Caki2 (cell line): ENCODE measurements at regions not wholly inside any gene's neighbourhood (a gene's known extent, or its start where the extent isn't known, plus 50 kb on each side); places are given as distances from the start of the nearest gene placed in this dataset.

ENCODE experiments used
- DNase-seq: peaks from one replicate; pipeline ENCODE4 v3.0.0-alpha.2; 2015; ENCODE audit warnings: low read depth
- in situ Hi-C: cut with HindIII; loops from 2 replicates; pipeline ENCODE4 v1.10.0; 2016; ENCODE audit warnings: low sequenced_read_pairs, low pct_unique_long_range_greater_than_20kb, mixed read lengths

DNA sequence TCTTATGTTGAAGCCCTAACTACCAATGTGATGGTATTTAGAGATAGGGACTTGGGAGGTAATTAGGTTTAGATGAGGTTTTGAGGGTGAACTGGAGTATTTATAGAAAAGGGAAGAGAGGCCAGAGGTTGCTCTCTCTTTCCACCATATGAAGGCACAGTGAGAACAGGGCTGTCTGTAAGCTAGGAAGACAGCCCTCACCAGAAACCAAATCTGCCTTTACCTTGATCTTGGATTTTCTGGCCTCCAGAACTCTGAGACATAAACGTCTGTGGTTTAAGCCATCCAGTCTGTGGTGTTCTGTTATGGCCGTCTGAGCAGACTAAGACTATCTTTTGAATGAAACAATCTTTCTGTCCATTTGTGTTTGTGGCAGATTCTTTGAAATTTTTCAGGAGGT, 223.7 kb downstream of the PDHA2 start:
- in situ Hi-C loops, result no loop called here
- no peak for DNase-seq

DNA sequence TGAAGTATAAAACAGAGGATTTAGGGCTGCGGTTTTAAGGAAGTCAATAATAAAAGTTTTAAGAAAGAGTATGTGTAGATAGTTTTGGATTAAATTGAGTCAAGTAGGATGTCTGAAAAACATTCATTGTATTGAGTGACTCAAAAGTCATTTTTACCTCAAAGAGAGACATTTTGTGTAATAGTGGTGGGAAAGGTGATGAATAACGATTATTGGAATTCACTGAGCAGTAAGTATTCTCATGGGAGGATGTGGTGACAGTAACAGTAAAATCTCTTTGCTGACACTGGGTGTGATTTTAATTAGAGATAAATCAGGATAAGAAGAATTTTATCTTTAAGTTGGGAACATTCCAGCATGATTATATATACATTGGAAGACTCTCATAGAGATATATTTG, 233.6 kb downstream of the PDHA2 start:
- in situ Hi-C loops, result no loop called here

DNA sequence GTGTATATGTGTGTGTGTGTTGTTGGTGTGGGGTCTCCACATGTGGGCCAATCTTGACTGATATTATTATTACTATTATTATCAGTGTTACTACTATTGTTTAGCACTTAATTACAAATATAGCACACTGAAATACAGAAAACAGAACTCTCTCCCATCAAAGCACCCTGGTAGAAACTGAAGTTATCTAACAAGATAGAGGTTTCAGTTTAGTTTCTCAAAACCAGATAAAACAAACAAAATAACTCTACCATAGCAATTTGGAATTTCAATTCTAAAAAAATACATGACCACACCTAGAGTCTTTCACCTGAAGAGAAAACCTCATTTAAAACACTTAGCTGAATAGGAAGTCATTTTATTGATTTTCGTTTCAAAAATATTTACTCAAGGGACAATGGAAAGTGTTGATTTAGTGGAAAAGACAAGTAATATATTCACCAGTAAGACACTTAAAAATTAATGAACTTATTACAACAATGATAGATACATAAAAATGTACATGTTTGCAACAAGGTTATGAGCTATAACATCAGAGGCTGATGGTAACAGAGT, 252.3 kb downstream of the PDHA2 start:
- DNase-seq, result no peak
- in situ Hi-C loops, result no loop called here

More for the DNA sequence above, 233.6 kb downstream of the PDHA2 start:
- DNase-seq, result no peak

DNA sequence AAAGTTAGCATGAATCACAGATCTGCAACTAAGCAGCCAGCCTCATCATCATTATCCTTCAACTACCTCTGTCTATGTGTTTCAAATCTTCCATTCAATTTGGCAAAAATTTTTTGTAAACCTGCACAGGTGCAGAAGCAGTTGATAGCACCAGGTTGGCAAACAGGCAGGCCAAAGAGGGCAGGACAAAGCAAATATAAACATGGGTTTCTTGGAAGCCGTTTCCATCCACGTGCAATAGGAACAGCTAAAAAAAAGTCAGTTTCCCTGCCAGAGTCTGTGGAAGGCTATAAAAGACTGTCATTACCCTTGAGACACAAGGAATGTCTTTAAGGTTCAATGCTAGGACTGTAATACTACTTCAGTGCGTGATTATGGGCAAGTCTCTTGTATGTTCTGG, 253.2 kb downstream of the PDHA2 start:
- DNase-seq, result no peak
- in situ Hi-C loops, result no loop called here

DNA sequence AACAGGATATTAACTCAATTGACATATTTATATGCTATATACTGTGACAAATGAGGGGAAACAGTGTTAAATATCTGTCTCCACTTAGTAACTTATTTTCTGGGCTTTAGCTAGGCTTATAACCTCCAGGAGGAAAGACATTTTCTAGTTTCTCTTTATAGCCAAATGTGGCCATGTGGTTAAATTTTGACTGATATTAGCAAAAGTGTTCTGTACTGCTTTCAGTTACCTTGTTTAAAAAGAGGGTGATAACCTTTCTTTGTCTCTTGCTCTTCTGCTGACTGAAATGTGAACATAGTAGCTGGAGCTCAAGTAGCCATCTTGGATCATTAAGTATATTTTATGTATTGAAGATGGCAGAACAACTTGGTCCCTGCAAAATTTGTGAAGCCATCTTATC, 253.7 kb downstream of the PDHA2 start:
- in situ Hi-C loops, result no loop called here

DNA sequence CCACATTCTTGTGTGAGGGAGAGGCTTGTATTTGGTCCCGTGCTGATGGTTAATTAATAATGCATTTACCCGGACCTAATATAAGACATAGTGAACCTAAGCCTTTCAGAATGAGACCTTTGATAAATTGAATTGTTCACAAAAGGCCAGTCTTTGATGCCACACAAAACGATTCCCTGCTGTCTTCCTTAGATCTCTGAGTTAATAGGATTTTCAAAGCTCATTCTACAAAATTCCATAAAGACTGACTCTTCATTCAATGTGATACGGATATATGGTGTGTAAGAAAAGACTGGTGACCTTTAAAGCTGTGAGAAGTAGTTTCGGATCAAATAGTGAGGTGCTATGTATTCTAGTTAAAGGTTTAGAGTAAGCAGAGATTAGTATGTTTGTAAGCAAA, 254.3 kb downstream of the PDHA2 start:
- DNase-seq, result no peak
- in situ Hi-C loops, result no loop called here

More for the DNA sequence above, 253.7 kb downstream of the PDHA2 start:
- DNase-seq, result no peak

DNA sequence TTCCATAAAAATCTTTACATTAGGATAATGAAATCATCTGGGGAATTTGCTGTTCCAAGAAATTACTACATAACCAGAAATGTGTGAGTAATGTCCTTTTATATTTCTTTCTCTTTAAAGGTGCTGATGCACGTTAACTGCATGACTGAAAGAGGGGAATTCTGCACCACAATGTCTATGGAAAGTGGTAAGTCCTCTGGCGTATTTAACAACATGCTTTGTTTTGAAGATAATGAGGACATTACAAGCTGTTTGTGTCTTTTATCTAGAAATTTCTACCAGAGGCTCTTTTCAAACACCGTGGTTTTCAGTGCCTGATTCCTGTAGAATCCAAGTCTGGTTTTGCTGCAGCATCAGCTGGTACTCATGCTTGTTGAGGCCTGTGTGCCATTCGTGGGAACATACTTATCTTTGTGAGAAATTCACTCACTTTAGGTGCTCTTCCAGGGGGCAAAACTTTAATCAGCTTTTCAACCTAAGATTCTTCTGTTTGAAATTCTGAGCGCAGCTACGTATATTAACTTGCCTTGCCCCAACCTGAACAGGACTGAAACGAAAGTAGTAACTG, 257.2 kb downstream of the PDHA2 start:
- in situ Hi-C loops, result no loop called here
- no peak for DNase-seq

DNA sequence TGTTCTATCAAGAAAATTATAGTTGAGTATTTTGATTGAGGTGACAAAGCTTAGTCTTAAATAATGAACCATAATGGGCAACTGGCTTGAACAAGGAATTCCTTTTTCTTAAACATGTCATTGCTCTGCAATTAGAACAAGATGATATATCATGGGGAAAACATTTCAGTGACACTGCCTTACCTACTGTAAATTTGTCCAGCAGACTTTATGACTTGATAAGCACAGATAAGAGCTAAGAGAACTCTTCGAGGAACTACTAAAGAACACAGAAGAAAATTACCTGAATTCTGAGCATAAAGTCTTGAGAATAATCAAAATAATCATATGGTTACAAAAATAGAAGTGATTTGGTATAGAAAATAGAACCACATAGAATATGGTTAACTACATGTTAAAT, 257.8 kb downstream of the PDHA2 start:
- in situ Hi-C loops, result no loop called here
- DNase-seq, result no peak

DNA sequence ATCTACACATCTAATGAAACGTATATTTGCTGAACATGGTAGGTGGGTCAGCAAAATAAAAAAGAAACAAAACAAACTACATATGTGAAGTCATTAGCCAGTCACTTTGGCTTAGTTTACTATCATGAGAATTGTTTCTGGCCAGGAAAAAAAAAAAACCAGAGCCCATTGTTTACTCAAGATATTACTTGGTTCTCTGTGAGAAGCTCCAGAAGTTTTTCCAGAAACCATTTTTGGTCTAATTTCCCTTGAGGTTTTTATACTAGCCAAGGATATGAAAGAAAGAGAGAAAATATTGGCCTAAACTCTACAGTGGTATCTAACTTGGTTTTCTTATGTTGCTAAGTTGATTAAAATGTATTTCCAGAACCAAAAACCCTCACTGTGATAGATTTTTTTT, 259.1 kb downstream of the PDHA2 start:
- in situ Hi-C loops, result no loop called here
- no peak for DNase-seq

DNA sequence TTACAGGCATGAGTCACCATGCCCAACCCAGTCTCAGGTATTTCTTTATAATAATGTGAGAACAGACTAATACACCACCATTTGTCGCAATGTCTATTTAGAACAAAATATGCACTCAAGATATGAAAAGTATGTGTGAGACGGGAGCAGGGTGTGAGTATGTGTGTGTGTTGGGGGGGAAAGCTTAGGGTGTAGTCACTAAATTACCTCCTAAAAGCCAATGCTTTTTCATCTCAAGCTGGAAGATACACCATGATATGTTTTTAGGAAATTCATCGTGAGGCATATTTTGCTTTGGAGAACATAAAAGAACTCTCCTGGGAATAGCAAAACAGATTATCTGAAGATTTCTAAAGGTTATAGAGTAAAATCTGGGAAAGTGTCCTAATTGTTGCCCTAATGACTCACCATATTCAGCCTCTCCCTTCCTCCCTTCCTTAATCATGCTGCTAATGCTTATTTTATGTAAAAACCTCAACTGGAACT, 262.7 kb downstream of the PDHA2 start:
- DNase-seq, result no peak
- in situ Hi-C loops, result no loop called here

DNA sequence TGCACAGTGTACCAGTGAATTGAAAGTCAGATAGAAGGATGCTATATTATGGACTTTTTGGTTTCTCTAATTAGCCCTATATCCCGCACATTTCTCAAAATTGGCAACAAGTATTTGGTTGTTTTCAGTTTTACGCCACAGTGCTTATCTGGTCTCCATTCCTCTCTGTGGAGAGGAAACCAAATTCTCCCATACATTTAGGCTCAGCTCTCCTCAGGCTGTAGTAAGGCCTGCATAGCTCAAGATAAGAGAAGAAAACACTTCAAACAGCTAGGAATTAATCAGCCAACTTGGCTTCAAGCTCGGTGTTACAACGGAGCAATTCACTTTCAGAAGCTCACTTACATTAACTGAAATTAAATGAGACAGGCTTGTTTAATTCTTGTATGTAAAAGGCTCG, 263.2 kb downstream of the PDHA2 start:
- no peak for DNase-seq
- in situ Hi-C loops, result no loop called here

DNA sequence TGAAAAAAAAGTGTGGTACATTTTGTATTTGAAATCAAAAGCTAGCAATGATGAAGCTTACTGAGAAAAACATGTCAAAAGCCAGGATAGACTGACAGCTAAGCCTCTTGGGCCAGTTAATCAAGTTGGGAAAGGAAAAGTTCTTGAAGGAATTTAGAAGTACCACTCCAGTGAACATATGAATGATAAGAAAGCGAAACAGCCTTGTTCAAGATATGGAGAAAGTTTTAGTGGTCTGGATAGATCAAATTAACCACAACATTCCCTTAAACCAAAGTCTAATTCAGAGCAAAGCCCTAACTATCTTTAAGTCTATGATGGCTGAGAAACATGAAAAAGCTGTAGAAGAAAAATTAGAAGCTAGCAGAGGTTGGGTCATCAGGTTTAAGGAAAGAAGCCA, 268.3 kb downstream of the PDHA2 start:
- in situ Hi-C loops, result no loop called here
- no peak for DNase-seq

DNA sequence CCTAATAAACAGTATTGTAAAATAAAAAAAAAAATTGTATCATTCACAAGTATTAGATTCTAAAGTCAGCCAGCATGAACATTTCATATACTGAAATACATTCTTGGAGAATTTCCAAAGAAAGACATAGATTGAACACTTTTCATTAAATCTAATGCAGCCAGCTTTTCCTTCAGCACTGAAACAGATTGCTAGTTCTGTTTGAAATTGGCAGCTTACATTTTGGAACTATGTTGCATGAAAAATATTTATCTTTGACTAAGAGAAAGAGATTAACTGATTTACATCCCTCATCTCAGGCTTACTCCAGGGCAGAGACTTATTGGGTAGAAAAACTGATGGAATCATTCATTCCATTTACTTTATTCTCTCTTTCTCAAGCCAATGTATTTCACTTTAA, 272.7 kb downstream of the PDHA2 start:
- DNase-seq, result no peak
- in situ Hi-C loops, result no loop called here

DNA sequence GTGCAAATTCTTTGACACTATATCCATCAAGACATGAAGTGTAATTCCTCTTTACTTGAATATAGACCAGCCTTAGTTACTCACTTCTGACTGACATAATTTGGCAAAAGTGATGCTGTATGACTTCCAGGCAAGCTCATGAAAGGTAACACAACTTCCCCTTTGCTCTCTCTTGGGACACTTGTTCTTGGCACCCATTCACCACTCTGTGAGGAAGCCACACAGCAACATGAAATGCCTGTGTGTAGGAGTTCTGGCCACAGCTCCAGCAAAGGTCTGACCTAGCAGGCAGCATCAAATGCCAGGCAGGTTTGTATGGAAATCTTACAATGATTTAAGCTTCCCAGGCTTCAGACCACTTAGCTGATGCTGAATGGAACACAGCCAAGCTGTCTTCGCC, 280.3 kb downstream of the PDHA2 start:
- no peak for DNase-seq
- in situ Hi-C loops, result no loop called here

DNA sequence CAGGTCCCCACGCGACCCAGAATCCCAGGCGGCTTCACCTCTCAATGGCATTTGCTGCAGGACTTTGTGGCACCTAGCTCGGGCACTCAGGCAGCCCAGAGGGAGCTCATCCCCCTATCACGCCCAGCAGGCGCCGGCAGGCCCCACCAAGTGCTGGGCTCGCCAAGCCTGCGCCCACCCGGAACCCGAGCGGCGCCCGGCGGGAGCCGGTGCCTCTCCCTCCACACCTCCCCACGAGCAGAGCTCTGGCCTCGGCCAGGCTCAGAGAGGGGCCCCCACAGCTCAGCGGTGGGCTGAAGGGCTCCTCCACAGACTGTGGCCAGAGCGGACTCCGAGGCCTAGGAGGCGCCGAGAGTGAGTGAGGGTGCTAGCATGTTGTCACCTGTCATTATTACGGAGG, 286.3 kb downstream of the PDHA2 start:
- in situ Hi-C loops, result no loop called here
- DNase-seq, result no peak

DNA sequence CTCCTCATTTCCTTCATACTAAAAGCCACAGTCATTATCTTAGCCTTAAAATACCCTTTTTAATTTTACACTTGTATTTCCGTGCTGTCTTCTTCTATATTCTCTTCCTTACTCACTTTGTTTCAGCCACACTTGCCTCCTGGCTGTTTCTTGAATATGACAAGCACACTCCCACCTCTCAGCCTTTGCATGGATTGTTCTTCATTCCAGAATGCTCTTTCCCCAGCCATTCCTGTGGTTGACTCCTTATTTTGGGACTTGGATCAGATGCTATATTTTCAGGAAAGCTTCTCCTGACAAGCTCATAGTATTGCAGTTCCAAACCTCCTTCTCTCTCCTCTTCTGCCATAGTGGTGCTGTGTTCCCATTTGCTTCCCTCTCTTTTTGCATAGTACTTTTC, 291.3 kb downstream of the PDHA2 start:
- no peak for DNase-seq
- in situ Hi-C loops, result no loop called here

DNA sequence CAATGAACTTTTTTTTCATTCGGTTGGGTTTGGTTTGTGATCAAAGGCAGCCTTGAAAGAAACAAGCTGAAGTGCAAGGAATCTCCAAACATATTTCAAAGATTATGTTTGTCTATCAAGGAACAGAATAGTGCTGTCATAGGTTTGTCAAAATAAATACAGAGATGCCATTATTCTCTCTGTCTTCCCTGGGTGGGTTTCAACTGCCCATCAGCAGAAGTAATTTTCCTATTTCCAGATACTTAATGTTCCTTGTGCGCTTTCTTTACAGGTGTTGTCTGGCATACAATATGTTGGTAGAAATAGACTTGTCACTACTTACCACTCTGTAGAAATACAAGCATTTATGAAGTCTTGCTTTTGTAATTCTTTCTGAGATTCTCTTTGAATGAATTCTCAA, 294.9 kb downstream of the PDHA2 start:
- in situ Hi-C loops, result no loop called here
- no peak for DNase-seq

DNA sequence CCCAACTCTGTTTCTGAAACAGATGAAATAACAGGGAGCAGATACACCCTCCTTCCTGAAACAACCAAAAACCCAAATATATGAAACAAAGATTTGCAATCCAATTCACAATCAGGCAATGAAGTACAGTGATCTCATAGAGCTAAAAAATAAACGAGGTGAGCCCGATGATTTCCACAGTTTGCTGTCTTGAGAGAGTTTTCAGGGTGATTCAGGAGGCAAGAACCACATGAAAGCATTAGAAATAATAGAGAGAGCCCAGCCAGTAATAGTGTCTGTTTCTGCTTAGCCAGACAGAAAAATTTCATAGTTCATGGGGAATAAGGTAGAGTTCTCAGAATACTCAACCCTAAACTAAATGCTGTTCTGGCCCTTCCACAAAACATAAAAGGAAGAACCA, 296.2 kb downstream of the PDHA2 start:
- no peak for DNase-seq
- in situ Hi-C loops, result no loop called here

DNA sequence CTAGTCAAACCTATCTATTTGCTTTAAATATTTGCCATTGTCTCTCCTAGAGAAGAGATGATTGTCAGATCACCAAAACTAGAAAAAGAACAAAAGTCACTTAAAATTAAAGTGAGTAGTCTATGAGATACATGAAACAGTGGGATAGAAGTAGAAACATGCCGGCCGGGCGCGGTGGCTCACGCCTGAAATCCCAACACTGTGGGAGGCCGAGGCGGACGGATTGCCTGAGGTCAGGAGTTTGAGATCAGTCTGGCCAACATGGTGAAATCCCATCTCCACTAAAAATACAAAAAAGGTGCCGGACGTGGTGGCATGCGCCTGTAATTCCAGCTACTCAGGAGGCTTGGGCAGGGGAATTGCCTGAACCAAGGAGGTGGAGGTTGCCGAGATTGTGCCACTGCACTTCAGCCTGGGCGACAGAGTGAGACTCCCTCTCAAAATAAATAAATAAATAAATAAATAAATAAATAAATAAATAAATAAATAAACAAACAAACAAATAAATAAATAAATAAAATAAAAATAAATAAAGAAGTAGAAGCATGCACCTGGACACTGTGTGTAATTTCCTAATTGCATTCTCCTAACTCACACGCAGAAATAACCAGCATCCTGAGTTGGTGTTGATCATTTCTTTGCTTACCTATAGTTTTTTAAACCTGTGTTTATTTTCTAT, 299.5 kb downstream of the PDHA2 start:
- in situ Hi-C loops, result no loop called here
- no peak for DNase-seq

DNA sequence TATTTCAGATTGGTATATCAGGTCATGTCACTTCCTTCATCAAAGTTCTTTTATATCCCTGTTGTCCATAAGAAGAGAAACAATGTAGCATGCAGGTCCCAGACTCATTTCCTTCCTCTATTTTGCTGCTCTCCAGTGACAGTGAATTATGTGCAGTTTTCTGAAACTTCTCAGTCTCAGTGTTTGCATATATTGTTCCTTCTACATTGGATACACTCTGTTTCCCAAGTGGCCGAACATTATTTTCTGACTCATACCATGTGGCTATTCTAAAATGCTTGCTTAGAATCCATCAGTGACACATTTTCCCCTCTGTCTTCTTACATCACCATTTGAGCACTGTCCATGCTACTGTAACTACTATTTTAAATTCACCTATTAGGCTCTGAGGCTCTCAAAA, 305.7 kb downstream of the PDHA2 start:
- DNase-seq, result no peak
- in situ Hi-C loops, result no loop called here
